GM12878 (cell line): ENCODE measurements at regions not wholly inside any gene's neighbourhood (a gene's known extent, or its start where the extent isn't known, plus 50 kb on each side); places are given as distances from the start of the nearest gene placed in this dataset.

Source experiments
- ATF7 ChIP-seq: fragments of 450-650 bp; IDR thresholded peaks from 2 replicates; pipeline ENCODE4 v1.6.1; 2016; ENCODE audit warnings: low read depth, mild to moderate bottlenecking
- BRCA1 ChIP-seq: IDR thresholded peaks from 2 replicates; pipeline ENCODE4 v1.6.1; 2011; ENCODE audit warnings: low read depth, low read length, improper control_type of control experiment
- CHD1 ChIP-seq: IDR thresholded peaks from 2 replicates; pipeline ENCODE4 v1.6.1; 2012; ENCODE audit warnings: low read depth, low read length, improper control_type of control experiment
- EZH2 ChIP-seq: IDR thresholded peaks from 2 replicates; pipeline ENCODE4 v1.6.1; 2012; ENCODE audit warnings: low read depth, mild to moderate bottlenecking, control low read depth, inconsistent platforms, low read length, borderline replicate concordance; ENCODE audit not compliant: control insufficient read depth
- GABPA ChIP-seq: IDR thresholded peaks from 2 replicates; pipeline ENCODE4 v1.6.1; 2014; ENCODE audit warnings: antibody characterized with exemption, low read depth, mild to moderate bottlenecking, inconsistent platforms
- HCFC1 ChIP-seq: fragments of 150-350 bp; IDR thresholded peaks from 2 replicates; pipeline ENCODE4 v1.6.1; 2014; ENCODE audit warnings: low read length
- HDAC2 ChIP-seq: fragments of 200-600 bp; sonication (generic); IDR thresholded peaks from 2 replicates; pipeline ENCODE4 v1.6.1; 2017
- PML ChIP-seq: IDR thresholded peaks from 2 replicates; pipeline ENCODE4 v1.6.1; 2012; ENCODE audit warnings: low read length, inconsistent platforms
- POLR2A ChIP-seq: IDR thresholded peaks from 2 replicates; pipeline ENCODE4 v1.6.1; 2011; ENCODE audit warnings: low read depth, mild to moderate bottlenecking, low read length
- POLR2AphosphoS5 ChIP-seq: IDR thresholded peaks from 2 replicates; pipeline ENCODE4 v1.6.1; 2011; ENCODE audit warnings: mild to moderate bottlenecking, low read length, inconsistent platforms
- TCF12 ChIP-seq: IDR thresholded peaks from 2 replicates; pipeline ENCODE4 v1.6.1; 2011; ENCODE audit warnings: low read depth, mild to moderate bottlenecking, low read length
- TF ChIP-seq, protein P1 (sequence below), 3 experiments: IDR thresholded peaks in 2 of 3; conservative IDR thresholded peaks in 1 of 3; 2 replicates each; pipeline ENCODE4 v1.5.1; 2011; ENCODE audit warnings: low read depth in 3 of 3, low read length in 3 of 3, mild to moderate bottlenecking in 3 of 3, control low read depth in 2 of 3, moderate library complexity in 2 of 3, inconsistent platforms in 1 of 3, mixed read lengths in 1 of 3; ENCODE audit not compliant: control insufficient read depth in 2 of 3, insufficient read depth in 1 of 3; ENCODE audit errors: extremely low read depth in 1 of 3

GRCh38 chr14:38583471-38583870 is 327.6 kb upstream of the CLEC14A start:
- TF ChIP-seq PML (no peak), TCF12 (no peak), EZH2 (no peak), POLR2AphosphoS5 (no peak), ATF7 (no peak), HDAC2 (no peak), HCFC1 (no peak), BRCA1 (no peak), POLR2A (no peak), CHD1 (no peak), GABPA (no peak)
- TF ChIP-seq, protein P1, sequence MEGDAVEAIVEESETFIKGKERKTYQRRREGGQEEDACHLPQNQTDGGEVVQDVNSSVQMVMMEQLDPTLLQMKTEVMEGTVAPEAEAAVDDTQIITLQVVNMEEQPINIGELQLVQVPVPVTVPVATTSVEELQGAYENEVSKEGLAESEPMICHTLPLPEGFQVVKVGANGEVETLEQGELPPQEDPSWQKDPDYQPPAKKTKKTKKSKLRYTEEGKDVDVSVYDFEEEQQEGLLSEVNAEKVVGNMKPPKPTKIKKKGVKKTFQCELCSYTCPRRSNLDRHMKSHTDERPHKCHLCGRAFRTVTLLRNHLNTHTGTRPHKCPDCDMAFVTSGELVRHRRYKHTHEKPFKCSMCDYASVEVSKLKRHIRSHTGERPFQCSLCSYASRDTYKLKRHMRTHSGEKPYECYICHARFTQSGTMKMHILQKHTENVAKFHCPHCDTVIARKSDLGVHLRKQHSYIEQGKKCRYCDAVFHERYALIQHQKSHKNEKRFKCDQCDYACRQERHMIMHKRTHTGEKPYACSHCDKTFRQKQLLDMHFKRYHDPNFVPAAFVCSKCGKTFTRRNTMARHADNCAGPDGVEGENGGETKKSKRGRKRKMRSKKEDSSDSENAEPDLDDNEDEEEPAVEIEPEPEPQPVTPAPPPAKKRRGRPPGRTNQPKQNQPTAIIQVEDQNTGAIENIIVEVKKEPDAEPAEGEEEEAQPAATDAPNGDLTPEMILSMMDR (IDR thresholded peaks at IDR 0.05 in 2 of 3, conservative IDR thresholded peaks at IDR 0.05 in 1 of 3; ENCODE audit: control insufficient read depth in 2 of 3, extremely low read depth in 1 of 3, insufficient read depth in 1 of 3, low read depth in 3 of 3, low read length in 3 of 3): no peak
